MM.1S (cell line): ENCODE measurements at regions not wholly inside any gene's neighbourhood (a gene's known extent, or its start where the extent isn't known, plus 50 kb on each side); places are given as distances from the start of the nearest gene placed in this dataset.
"Not testable (repeated sequence)": the region's sequence is repeated elsewhere in the genome, so short reads cannot be mapped to it uniquely, and the experiment has no call there.

ENCODE experiments used
- CTCF ChIP-seq: fragments of 300-600 bp; sonication (generic); IDR thresholded peaks from 2 replicates; pipeline ENCODE4 v1.5.1; 2016; ENCODE audit warnings: antibody characterized with exemption, low read length, mixed read lengths
- EZH2 ChIP-seq: fragments of 300-600 bp; sonication (generic); optimal IDR thresholded peaks from 2 replicates; pipeline ENCODE3; 2017; ENCODE audit warnings: low read depth, mild to moderate bottlenecking, antibody characterized with exemption, low read length, mixed read lengths
- EZH2phosphoT487 ChIP-seq: fragments of 300-600 bp; sonication (generic); IDR thresholded peaks from 2 replicates; pipeline ENCODE4 v1.6.1; 2018; ENCODE audit warnings: antibody characterized with exemption, low read length

- TF ChIP-seq CTCF, EZH2phosphoT487, EZH2: not testable (repeated sequence)
Measured at GRCh38 chr3:94846251-94846650, 783.4 kb downstream of the NSUN3 start.
